Fibroblast of villous mesenchyme (primary cell): ENCODE measurements at regions not wholly inside any gene's neighbourhood (a gene's known extent, or its start where the extent isn't known, plus 50 kb on each side); places are given as distances from the start of the nearest gene placed in this dataset.

Experiments
- DNase-seq: peaks from one replicate; pipeline ENCODE4 v3.0.0-alpha.2; 2010; ENCODE audit warnings: low read depth
- H3K4me3 ChIP-seq: 2 replicates; pipeline ENCODE4 v1.5.1; 2011; ENCODE audit warnings: low read depth, mild to moderate bottlenecking, low read length
- CTCF ChIP-seq: IDR thresholded peaks from 2 replicates; pipeline ENCODE4 v1.5.1; 2012; ENCODE audit warnings: low read depth, mild to moderate bottlenecking, low read length; ENCODE audit not compliant: insufficient read depth

GRCh38 chr15:100720406-100720967 lies 118.1 kb downstream of the ASB7 start:
- no peak overlapping the region for H3K4me3 ChIP-seq

GRCh38 chr15:100721758-100722550 lies 119.6 kb downstream of the ASB7 start:
- no peak overlapping the region for H3K4me3 ChIP-seq
- DNase-seq, result peak; percentile 99
- TF ChIP-seq CTCF, result no peak

More at GRCh38 chr15:100720406-100720967, 118.1 kb downstream of the ASB7 start:
- no peak for DNase-seq
- TF ChIP-seq CTCF, result no peak

- no peak overlapping the region for H3K4me3 ChIP-seq
- TF ChIP-seq CTCF, result no peak
- DNase-seq, result no peak
These were observed 120.3 kb downstream of the ASB7 start for GRCh38 chr15:100722551-100723314.

GRCh38 chr15:100723315-100723801 lies 121.0 kb downstream of the ASB7 start:
- no peak for DNase-seq
- no peak overlapping the region for H3K4me3 ChIP-seq
- TF ChIP-seq CTCF, result no peak

- no peak overlapping the region for H3K4me3 ChIP-seq
- peak; percentile 75 for DNase-seq
- no peak for TF ChIP-seq CTCF
These were observed 123.0 kb downstream of the ASB7 start for GRCh38 chr15:100725121-100726069.

- DNase-seq, result no peak
- H3K4me3 ChIP-seq, result no peak overlapping the region
- no peak for TF ChIP-seq CTCF
These were observed 123.7 kb downstream of the ASB7 start for GRCh38 chr15:100726070-100726420.
